ENCODE measurements at regions not wholly inside any gene's neighbourhood (a gene's known extent, or its start where the extent isn't known, plus 50 kb on each side); places are given as distances from the start of the nearest gene placed in this dataset.

DNA sequence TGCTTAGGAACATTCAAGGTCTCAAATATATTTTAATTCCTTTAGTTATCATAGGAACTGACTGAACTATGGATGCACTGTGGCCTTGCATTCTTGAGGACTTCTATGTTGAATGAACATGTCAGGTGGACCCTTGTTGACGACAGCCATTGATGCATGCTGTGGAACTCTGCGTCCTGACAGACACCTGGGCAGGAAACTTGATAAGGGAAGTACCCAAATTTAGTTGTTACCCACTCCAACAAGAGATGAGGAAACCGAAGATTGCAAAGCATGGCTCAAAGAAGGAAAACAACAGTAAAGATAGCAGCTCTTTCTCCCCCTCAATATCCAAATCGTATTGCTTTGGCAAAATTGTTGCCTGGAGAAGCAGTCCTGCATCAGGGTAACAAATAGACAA is 540.0 kb upstream of the NR3C2 start:
- TF ChIP-seq, protein P1, sequence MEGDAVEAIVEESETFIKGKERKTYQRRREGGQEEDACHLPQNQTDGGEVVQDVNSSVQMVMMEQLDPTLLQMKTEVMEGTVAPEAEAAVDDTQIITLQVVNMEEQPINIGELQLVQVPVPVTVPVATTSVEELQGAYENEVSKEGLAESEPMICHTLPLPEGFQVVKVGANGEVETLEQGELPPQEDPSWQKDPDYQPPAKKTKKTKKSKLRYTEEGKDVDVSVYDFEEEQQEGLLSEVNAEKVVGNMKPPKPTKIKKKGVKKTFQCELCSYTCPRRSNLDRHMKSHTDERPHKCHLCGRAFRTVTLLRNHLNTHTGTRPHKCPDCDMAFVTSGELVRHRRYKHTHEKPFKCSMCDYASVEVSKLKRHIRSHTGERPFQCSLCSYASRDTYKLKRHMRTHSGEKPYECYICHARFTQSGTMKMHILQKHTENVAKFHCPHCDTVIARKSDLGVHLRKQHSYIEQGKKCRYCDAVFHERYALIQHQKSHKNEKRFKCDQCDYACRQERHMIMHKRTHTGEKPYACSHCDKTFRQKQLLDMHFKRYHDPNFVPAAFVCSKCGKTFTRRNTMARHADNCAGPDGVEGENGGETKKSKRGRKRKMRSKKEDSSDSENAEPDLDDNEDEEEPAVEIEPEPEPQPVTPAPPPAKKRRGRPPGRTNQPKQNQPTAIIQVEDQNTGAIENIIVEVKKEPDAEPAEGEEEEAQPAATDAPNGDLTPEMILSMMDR (IDR thresholded peaks at IDR 0.05 in 4 of 5, conservative IDR thresholded peaks at IDR 0.05 in 1 of 5), result no peak
- TF ChIP-seq POLR2A (IDR thresholded peaks at IDR 0.05), result no peak

Measured in gastrocnemius medialis (tissue), 4 donors.